Osteoblast (primary cell): ENCODE measurements at regions not wholly inside any gene's neighbourhood (a gene's known extent, or its start where the extent isn't known, plus 50 kb on each side); places are given as distances from the start of the nearest gene placed in this dataset.

Experiments used
- DNase-seq: peaks from one replicate; pipeline ENCODE4 v3.0.0; 2011; ENCODE audit warnings: low spot score, mixed read lengths; ENCODE audit not compliant: insufficient read length; ENCODE audit errors: missing footprints
- H2AFZ ChIP-seq: 2 replicates; pipeline ENCODE4 v1.6.0; 2011; ENCODE audit warnings: mild to moderate bottlenecking, low read length
- H3K27ac ChIP-seq: 2 replicates; pipeline ENCODE4 v1.5.1; 2011; ENCODE audit warnings: mild to moderate bottlenecking, low read depth, low read length, moderate library complexity
- H3K27me3 ChIP-seq: 2 replicates; pipeline ENCODE4 v1.6.0; 2012; ENCODE audit warnings: mild to moderate bottlenecking, control low read depth, inconsistent platforms, low read length, moderate library complexity; ENCODE audit not compliant: insufficient read depth
- H3K36me3 ChIP-seq: 2 replicates; pipeline ENCODE4 v1.5.1; 2011; ENCODE audit warnings: mild to moderate bottlenecking, low read length, control low read depth, moderate library complexity; ENCODE audit not compliant: insufficient read depth
- H3K4me1 ChIP-seq: 2 replicates; pipeline ENCODE4 v1.5.1; 2011; ENCODE audit warnings: mild to moderate bottlenecking, low read length, control low read depth, moderate library complexity; ENCODE audit not compliant: insufficient read depth
- H3K4me2 ChIP-seq: 2 replicates; pipeline ENCODE4 v1.6.0; 2011; ENCODE audit warnings: mild to moderate bottlenecking, low read length; ENCODE audit not compliant: insufficient read depth
- H3K4me3 ChIP-seq: fragments of 200-600 bp; sonication (generic); 3 replicates; pipeline ENCODE4 v1.5.1; 2012; ENCODE audit warnings: mild to moderate bottlenecking, low read length, inconsistent platforms; ENCODE audit not compliant: insufficient read depth
- H3K79me2 ChIP-seq: 2 replicates; pipeline ENCODE4 v1.6.0; 2012; ENCODE audit warnings: mild to moderate bottlenecking, low read length, control low read depth, inconsistent platforms; ENCODE audit not compliant: insufficient read depth
- H3K9me3 ChIP-seq: 2 replicates; pipeline ENCODE4 v1.5.1; 2011; ENCODE audit warnings: low read depth, low read length, control low read depth
- H4K20me1 ChIP-seq: 2 replicates; pipeline ENCODE4 v1.6.0; 2012; ENCODE audit warnings: mild to moderate bottlenecking, low read length, control low read depth; ENCODE audit not compliant: insufficient read depth
- TF ChIP-seq, protein P1 (sequence below): IDR thresholded peaks from 2 replicates; pipeline ENCODE4 v1.5.1; 2011; ENCODE audit warnings: mild to moderate bottlenecking, low read depth, low read length, moderate library complexity; ENCODE audit errors: extremely low read depth

DNA sequence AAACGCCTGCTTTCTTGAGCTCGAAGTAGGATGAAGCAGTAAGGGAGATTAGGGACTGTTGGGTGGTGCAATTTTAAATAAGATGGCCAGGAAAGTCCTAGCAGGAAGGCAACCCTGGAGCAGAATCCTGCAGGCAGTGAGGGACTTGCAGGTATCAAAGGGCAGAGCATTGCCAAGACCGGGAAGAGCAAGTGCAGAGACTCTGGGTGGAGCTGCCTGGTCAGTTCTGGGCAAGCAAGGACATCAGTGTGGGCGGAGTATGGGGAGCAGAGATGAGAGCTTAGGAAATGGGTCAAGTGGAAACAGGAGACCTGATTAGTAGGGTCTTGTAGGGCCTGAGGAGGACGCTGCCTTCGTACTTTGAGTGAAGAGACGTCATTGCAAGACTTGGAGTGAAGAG lies 64.4 kb upstream of the NCK2 start:
- no peak overlapping the region for H3K4me2 ChIP-seq
- H3K27me3 ChIP-seq, result peaks cover 2% of the 10 kb centered on the region
- no peak for DNase-seq
- no peak overlapping the region for H3K4me3 ChIP-seq
- TF ChIP-seq, protein P1, sequence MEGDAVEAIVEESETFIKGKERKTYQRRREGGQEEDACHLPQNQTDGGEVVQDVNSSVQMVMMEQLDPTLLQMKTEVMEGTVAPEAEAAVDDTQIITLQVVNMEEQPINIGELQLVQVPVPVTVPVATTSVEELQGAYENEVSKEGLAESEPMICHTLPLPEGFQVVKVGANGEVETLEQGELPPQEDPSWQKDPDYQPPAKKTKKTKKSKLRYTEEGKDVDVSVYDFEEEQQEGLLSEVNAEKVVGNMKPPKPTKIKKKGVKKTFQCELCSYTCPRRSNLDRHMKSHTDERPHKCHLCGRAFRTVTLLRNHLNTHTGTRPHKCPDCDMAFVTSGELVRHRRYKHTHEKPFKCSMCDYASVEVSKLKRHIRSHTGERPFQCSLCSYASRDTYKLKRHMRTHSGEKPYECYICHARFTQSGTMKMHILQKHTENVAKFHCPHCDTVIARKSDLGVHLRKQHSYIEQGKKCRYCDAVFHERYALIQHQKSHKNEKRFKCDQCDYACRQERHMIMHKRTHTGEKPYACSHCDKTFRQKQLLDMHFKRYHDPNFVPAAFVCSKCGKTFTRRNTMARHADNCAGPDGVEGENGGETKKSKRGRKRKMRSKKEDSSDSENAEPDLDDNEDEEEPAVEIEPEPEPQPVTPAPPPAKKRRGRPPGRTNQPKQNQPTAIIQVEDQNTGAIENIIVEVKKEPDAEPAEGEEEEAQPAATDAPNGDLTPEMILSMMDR, result no peak
- H3K27ac ChIP-seq, result no peak overlapping the region
- no peaks in the 10 kb centered on the region for H3K4me1 ChIP-seq
- no peaks in the 10 kb centered on the region for H3K9me3 ChIP-seq
- no peaks in the 10 kb centered on the region for H3K79me2 ChIP-seq
- H2AFZ ChIP-seq, result no peak overlapping the region
- no peaks in the 10 kb centered on the region for H4K20me1 ChIP-seq
- no peaks in the 10 kb centered on the region for H3K36me3 ChIP-seq

DNA sequence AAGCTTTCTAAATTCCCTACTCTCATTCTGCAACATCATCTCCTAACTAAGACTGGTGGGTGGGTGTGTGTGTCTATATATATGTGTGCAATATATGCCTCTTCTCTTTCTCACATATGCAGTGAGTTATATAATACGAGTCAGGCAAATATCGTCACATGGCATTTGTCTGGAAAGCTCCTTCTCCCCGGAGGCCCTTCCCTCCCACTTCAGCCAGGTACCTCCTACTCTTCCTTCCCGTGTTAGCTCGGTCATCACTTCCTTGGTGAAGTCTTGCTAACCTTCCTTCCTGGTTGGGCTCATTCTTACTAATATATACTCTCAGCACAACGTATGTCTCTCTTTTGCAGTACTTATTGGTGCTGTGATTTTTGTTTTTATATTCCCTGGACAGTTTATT lies 66.4 kb upstream of the NCK2 start:
- Histone ChIP-seq H3K27me3 (peaks cover 2% of the 10 kb centered on the region), H3K4me3 (no peak overlapping the region), H3K79me2 (no peaks in the 10 kb centered on the region), H3K9me3 (no peaks in the 10 kb centered on the region), H3K4me2 (no peak overlapping the region), H3K4me1 (no peaks in the 10 kb centered on the region), H3K36me3 (no peaks in the 10 kb centered on the region), H3K27ac (no peak overlapping the region), H2AFZ (no peak overlapping the region), H4K20me1 (no peaks in the 10 kb centered on the region)
- TF ChIP-seq, protein P1, result no peak
- DNase-seq, result no peak

DNA sequence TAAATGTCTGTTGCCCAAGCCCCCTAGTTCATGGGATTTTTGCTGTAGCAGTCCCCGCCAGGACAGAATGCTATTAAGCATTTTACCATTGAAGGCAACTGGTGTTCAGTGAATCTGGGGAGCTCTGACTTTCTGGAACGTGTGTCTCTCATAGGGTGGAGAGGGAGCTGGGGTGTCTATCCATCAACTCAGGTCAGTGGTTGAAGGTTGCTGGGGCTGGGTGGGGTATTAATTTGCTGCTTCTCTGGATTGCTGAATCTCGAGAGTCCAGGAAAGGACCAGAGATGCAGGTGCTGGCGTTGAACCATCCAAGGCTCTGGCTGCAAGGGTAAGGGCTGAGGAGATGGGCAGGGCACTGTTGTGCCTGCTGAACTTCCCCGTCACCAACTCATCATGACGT lies 66.8 kb upstream of the NCK2 start:
- DNase-seq, result no peak
- no peaks in the 10 kb centered on the region for H3K4me1 ChIP-seq
- H3K4me3 ChIP-seq, result no peak overlapping the region
- H3K79me2 ChIP-seq, result no peaks in the 10 kb centered on the region
- no peaks in the 10 kb centered on the region for H4K20me1 ChIP-seq
- no peak overlapping the region for H3K27ac ChIP-seq
- no peaks in the 10 kb centered on the region for H3K9me3 ChIP-seq
- no peak overlapping the region for H2AFZ ChIP-seq
- no peaks in the 10 kb centered on the region for H3K36me3 ChIP-seq
- H3K27me3 ChIP-seq, result peaks cover 2% of the 10 kb centered on the region
- TF ChIP-seq, protein P1, result no peak
- no peak overlapping the region for H3K4me2 ChIP-seq

DNA sequence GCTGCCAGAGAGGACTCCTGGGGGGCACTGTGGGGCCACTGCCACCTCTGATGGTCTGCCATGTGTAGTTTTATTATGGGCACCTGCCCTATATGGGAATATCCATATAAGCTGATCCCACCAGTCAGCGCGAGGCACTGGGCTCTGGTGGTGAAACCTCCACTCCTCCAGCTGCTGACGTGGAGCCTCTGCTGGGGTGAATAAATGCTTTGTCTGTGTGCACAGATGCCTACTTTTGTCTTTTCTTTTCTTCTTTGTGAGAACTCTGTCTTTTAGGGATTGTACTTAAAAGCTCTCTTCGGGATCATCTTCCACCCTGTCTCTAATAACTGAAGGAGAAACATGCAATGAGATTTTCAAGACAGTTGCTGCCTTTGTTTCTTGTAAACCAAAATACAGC lies 68.9 kb upstream of the NCK2 start:
- Histone ChIP-seq H2AFZ (no peak overlapping the region), H3K27me3 (peaks cover 2% of the 10 kb centered on the region), H3K9me3 (no peaks in the 10 kb centered on the region), H3K4me2 (no peak overlapping the region), H3K4me1 (no peaks in the 10 kb centered on the region), H3K4me3 (no peak overlapping the region), H3K27ac (no peak overlapping the region), H3K36me3 (no peaks in the 10 kb centered on the region), H4K20me1 (no peaks in the 10 kb centered on the region), H3K79me2 (no peaks in the 10 kb centered on the region)
- TF ChIP-seq, protein P1, result no peak
- DNase-seq, result no peak
